Liver (tissue), 8 donors: ENCODE measurements at regions not wholly inside any gene's neighbourhood (a gene's known extent, or its start where the extent isn't known, plus 50 kb on each side); places are given as distances from the start of the nearest gene placed in this dataset.

Experiments used
- DNase-seq: peaks from one replicate; pipeline ENCODE4 v3.0.0-alpha.2; 2017; ENCODE audit warnings: low spot score
- H3K27ac ChIP-seq, 2 donors: one replicate each; pipeline ENCODE4 v1.7.0; 2013; ENCODE audit warnings: inconsistent platforms in 2 of 2, low read length in 2 of 2, control low read depth in 1 of 2, low read depth in 1 of 2, mild to moderate bottlenecking in 1 of 2
- H3K27me3 ChIP-seq, 4 donors: one replicate each; pipeline versions ENCODE4 v1.6.1 to v1.7.0; 2013; ENCODE audit warnings: low read length in 3 of 4, inconsistent platforms in 1 of 4, mild to moderate bottlenecking in 1 of 4, moderate library complexity in 1 of 4; ENCODE audit not compliant: control insufficient read depth in 4 of 4, insufficient read depth in 4 of 4
- H3K36me3 ChIP-seq, 4 donors: one replicate each; pipeline versions ENCODE4 v1.6.1 to v1.7.0; 2013; ENCODE audit warnings: low read length in 3 of 4, mild to moderate bottlenecking in 3 of 4, low read depth in 1 of 4, moderate library complexity in 1 of 4; ENCODE audit not compliant: control insufficient read depth in 4 of 4, insufficient read depth in 3 of 4
- H3K4me1 ChIP-seq, 4 donors: one replicate each; pipeline versions ENCODE4 v1.6.1 to v1.7.0; 2013; ENCODE audit warnings: low read length in 3 of 4, mild to moderate bottlenecking in 3 of 4, moderate library complexity in 1 of 4; ENCODE audit not compliant: control insufficient read depth in 4 of 4, insufficient read depth in 4 of 4
- H3K4me3 ChIP-seq, 3 donors: one replicate each; pipeline versions ENCODE4 v1.6.1 to v1.7.0; 2013; ENCODE audit warnings: low read length in 3 of 3, control low read depth in 1 of 3, low read depth in 1 of 3, mild to moderate bottlenecking in 1 of 3
- H3K9ac ChIP-seq, 2 donors: one replicate each; pipeline ENCODE4 v1.7.0; 2013; ENCODE audit warnings: low read length in 2 of 2, mild to moderate bottlenecking in 2 of 2, moderate library complexity in 2 of 2, control low read depth in 1 of 2, low read depth in 1 of 2
- H3K9me3 ChIP-seq, 4 donors: one replicate each; pipeline versions ENCODE4 v1.6.1 to v1.7.0; 2013; ENCODE audit warnings: low read length in 3 of 4; ENCODE audit not compliant: control insufficient read depth in 4 of 4
- CTCF ChIP-seq: fragments of 150-350 bp; IDR thresholded peaks from 2 replicates; pipeline ENCODE4 v1.5.1; 2017; ENCODE audit warnings: improper control_type of control experiment, low read depth, low read length; ENCODE audit not compliant: missing input control
- EGR1 ChIP-seq, 2 donors: IDR thresholded peaks; 2 replicates each; pipeline ENCODE4 v1.6.1; 2016 to 2018; ENCODE audit warnings: antibody characterized with exemption in 2 of 2, low read depth in 2 of 2
- FOXA1 ChIP-seq: IDR thresholded peaks from 2 replicates; pipeline ENCODE4 v1.6.1; 2016; ENCODE audit warnings: antibody characterized with exemption
- FOXA2 ChIP-seq: IDR thresholded peaks from 2 replicates; pipeline ENCODE4 v1.6.1; 2016; ENCODE audit warnings: antibody characterized with exemption
- GABPA ChIP-seq, 2 donors: IDR thresholded peaks in 1 of 2; conservative IDR thresholded peaks in 1 of 2; 2 replicates each; pipeline ENCODE4 v1.6.1; 2016; ENCODE audit warnings: antibody characterized with exemption in 2 of 2, mild to moderate bottlenecking in 1 of 2, moderate library complexity in 1 of 2
- HNF4A ChIP-seq, 2 donors: conservative IDR thresholded peaks; 2 replicates each; pipeline ENCODE4 v1.6.1; 2016; ENCODE audit warnings: antibody characterized with exemption in 2 of 2, mild to moderate bottlenecking in 2 of 2
- HNF4G ChIP-seq: IDR thresholded peaks from 2 replicates; pipeline ENCODE4 v1.6.1; 2016; ENCODE audit warnings: antibody characterized with exemption
- JUND ChIP-seq, 2 donors: IDR thresholded peaks; 2 replicates each; pipeline ENCODE4 v1.6.1; 2016; ENCODE audit warnings: antibody characterized with exemption in 2 of 2
- NR2F2 ChIP-seq: IDR thresholded peaks from 2 replicates; pipeline ENCODE4 v1.6.1; 2016; ENCODE audit warnings: antibody characterized with exemption
- RAD21 ChIP-seq, 2 donors: IDR thresholded peaks; 2 replicates each; pipeline ENCODE4 v1.6.1; 2016; ENCODE audit warnings: antibody characterized with exemption in 2 of 2, mild to moderate bottlenecking in 2 of 2
- SP1 ChIP-seq: IDR thresholded peaks from 2 replicates; pipeline ENCODE4 v1.6.1; 2018; ENCODE audit warnings: antibody characterized with exemption, mild to moderate bottlenecking
- TAF1 ChIP-seq: conservative IDR thresholded peaks from 2 replicates; pipeline ENCODE4 v1.6.1; 2016; ENCODE audit warnings: antibody characterized with exemption, mild to moderate bottlenecking
- YY1 ChIP-seq: IDR thresholded peaks from 2 replicates; pipeline ENCODE4 v1.6.1; 2016; ENCODE audit warnings: antibody characterized with exemption, mild to moderate bottlenecking
- ZBTB33 ChIP-seq: IDR thresholded peaks from 2 replicates; pipeline ENCODE4 v1.6.1; 2016; ENCODE audit warnings: antibody characterized with exemption
- WGBS: extraction: QIAGEN DNeasy Blood & Tissue Kit; methylation state at CpG from one replicate; pipeline ENCODE4 v1.1.7; 2013; 5-methylcytosine and 5-hydroxymethylcytosine counted together
- TF ChIP-seq, protein P1 (sequence below): IDR thresholded peaks from 2 replicates; pipeline ENCODE4 v1.6.1; 2016; ENCODE audit warnings: antibody characterized with exemption, mild to moderate bottlenecking
- TF ChIP-seq, protein P2 (sequence below): IDR thresholded peaks from 2 replicates; pipeline ENCODE4 v1.6.1; 2016; ENCODE audit warnings: antibody characterized with exemption
- donor health status: healthy.
- donor health status: healthy.
- donor health status: healthy.
- donor health status: healthy.
- donor health status: healthy.

DNA sequence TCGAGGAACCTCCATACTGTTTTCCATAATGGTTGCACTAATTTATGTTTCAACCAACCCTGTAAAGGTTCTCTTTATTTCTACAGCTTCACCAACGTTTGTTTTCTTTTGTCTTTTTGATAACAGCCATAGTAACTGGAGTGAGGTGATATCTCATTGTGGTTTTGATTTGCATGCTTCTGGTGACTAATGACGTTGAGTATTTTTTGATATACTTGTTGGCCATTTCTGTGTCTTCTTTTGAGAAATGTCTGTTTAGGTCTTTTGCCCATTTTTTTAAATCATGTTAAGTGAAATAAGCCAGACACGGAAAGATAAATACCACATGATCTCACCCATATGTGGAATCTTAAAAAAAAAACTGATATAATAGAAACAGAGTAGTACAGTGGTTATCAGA is 74.8 kb upstream of the SMIM21 start:
- peaks cover 0 to 2% (median 0%) of the 10 kb centered on the region in 4 donors for H3K27me3 ChIP-seq
- H3K36me3 ChIP-seq = no peaks in the 10 kb centered on the region
- H3K27ac ChIP-seq = no peak overlapping the region
- DNase-seq = no peak
- WGBS = 63% methylated on average over 4 of the region's 4 CpGs
- TF ChIP-seq, protein P1, sequence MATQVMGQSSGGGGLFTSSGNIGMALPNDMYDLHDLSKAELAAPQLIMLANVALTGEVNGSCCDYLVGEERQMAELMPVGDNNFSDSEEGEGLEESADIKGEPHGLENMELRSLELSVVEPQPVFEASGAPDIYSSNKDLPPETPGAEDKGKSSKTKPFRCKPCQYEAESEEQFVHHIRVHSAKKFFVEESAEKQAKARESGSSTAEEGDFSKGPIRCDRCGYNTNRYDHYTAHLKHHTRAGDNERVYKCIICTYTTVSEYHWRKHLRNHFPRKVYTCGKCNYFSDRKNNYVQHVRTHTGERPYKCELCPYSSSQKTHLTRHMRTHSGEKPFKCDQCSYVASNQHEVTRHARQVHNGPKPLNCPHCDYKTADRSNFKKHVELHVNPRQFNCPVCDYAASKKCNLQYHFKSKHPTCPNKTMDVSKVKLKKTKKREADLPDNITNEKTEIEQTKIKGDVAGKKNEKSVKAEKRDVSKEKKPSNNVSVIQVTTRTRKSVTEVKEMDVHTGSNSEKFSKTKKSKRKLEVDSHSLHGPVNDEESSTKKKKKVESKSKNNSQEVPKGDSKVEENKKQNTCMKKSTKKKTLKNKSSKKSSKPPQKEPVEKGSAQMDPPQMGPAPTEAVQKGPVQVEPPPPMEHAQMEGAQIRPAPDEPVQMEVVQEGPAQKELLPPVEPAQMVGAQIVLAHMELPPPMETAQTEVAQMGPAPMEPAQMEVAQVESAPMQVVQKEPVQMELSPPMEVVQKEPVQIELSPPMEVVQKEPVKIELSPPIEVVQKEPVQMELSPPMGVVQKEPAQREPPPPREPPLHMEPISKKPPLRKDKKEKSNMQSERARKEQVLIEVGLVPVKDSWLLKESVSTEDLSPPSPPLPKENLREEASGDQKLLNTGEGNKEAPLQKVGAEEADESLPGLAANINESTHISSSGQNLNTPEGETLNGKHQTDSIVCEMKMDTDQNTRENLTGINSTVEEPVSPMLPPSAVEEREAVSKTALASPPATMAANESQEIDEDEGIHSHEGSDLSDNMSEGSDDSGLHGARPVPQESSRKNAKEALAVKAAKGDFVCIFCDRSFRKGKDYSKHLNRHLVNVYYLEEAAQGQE = no peak
- no peak for TF ChIP-seq FOXA2
- no peak for TF ChIP-seq NR2F2
- no peak for TF ChIP-seq YY1
- TF ChIP-seq ZBTB33 = no peak
- TF ChIP-seq JUND (IDR thresholded peaks at IDR 0.05) = no peak
- TF ChIP-seq, protein P2, sequence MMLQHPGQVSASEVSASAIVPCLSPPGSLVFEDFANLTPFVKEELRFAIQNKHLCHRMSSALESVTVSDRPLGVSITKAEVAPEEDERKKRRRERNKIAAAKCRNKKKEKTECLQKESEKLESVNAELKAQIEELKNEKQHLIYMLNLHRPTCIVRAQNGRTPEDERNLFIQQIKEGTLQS = no peak
- no peak for TF ChIP-seq HNF4G
- no peak for TF ChIP-seq GABPA (IDR thresholded peaks at IDR 0.05 in 1 of 2, conservative IDR thresholded peaks at IDR 0.05 in 1 of 2)
- TF ChIP-seq EGR1 (IDR thresholded peaks at IDR 0.05; ENCODE audit: low read depth in 2 of 2) = no peak
- no peak for TF ChIP-seq SP1
- no peak for TF ChIP-seq HNF4A (conservative IDR thresholded peaks at IDR 0.05)
- TF ChIP-seq FOXA1 = no peak
- TF ChIP-seq CTCF = no peak
- no peak for TF ChIP-seq TAF1
- no peaks in the 10 kb centered on the region for H3K9me3 ChIP-seq
- no peak overlapping the region for H3K9ac ChIP-seq
- no peaks in the 10 kb centered on the region for H3K4me1 ChIP-seq
- no peak overlapping the region for H3K4me3 ChIP-seq

- Histone ChIP-seq H3K9me3 (no peaks in the 10 kb centered on the region), H3K36me3 (no peaks in the 10 kb centered on the region), H3K4me3 (no peak overlapping the region), H3K27ac (no peak overlapping the region), H3K4me1 (no peaks in the 10 kb centered on the region), H3K9ac (no peak overlapping the region), H3K27me3 (peaks cover 0 to 2% (median 0%) of the 10 kb centered on the region in 4 donors)
- TF ChIP-seq YY1 = no peak
- no peak for TF ChIP-seq FOXA2
- TF ChIP-seq HNF4A (conservative IDR thresholded peaks at IDR 0.05) = no peak
- no peak for TF ChIP-seq RAD21 (IDR thresholded peaks at IDR 0.05)
- WGBS = 77% methylated on average over 2 of the region's 2 CpGs
- DNase-seq = no peak
These were observed 73.0 kb upstream of the SMIM21 start for GRCh38 chr18:75500545-75500944.
